ENCODE measurements at regions not wholly inside any gene's neighbourhood (a gene's known extent, or its start where the extent isn't known, plus 50 kb on each side); places are given as distances from the start of the nearest gene placed in this dataset.

GRCh38 chr6:68468244-68468884 lies 166.7 kb upstream of the ADGRB3 start:
- no peak overlapping the region for H3K4me2 ChIP-seq (ENCODE audit: low read length)
- no peaks in the 10 kb centered on the region for H3K4me1 ChIP-seq
- no peak overlapping the region for H3K4me3 ChIP-seq (ENCODE audit: low read depth, low read length)
- H3K79me2 ChIP-seq = no peaks in the 10 kb centered on the region
- H3K9me3 ChIP-seq (ENCODE audit: control insufficient read depth, low read length) = no peaks in the 10 kb centered on the region
- H3K27ac ChIP-seq = no peak overlapping the region
- no peak overlapping the region for H3K9ac ChIP-seq
- H3K36me3 ChIP-seq (ENCODE audit: control insufficient read depth, insufficient read depth, low read length) = no peaks in the 10 kb centered on the region
- no peaks in the 10 kb centered on the region for H3K27me3 ChIP-seq (ENCODE audit: control insufficient read depth, insufficient read depth, low read length)
- no peak for TF ChIP-seq CTCF (IDR thresholded peaks at IDR 0.05)
- no peak overlapping the region for H2AFZ ChIP-seq

GRCh38 chr6:68458447-68458846 lies 176.6 kb upstream of the ADGRB3 start:
- no peaks in the 10 kb centered on the region for H3K4me1 ChIP-seq
- H3K4me3 ChIP-seq (ENCODE audit: low read depth, low read length) = no peak overlapping the region
- no peaks in the 10 kb centered on the region for H3K79me2 ChIP-seq
- no peaks in the 10 kb centered on the region for H3K36me3 ChIP-seq (ENCODE audit: control insufficient read depth, insufficient read depth, low read length)
- H3K9ac ChIP-seq = no peak overlapping the region
- no peaks in the 10 kb centered on the region for H3K9me3 ChIP-seq (ENCODE audit: control insufficient read depth, low read length)
- no peaks in the 10 kb centered on the region for H3K27me3 ChIP-seq (ENCODE audit: control insufficient read depth, insufficient read depth, low read length)
- H3K27ac ChIP-seq = no peak overlapping the region
- H3K4me2 ChIP-seq (ENCODE audit: low read length) = no peak overlapping the region
- no peak overlapping the region for H2AFZ ChIP-seq
- no peak for TF ChIP-seq CTCF (IDR thresholded peaks at IDR 0.05)

GRCh38 chr6:68447112-68447511 lies 188.0 kb upstream of the ADGRB3 start:
- Histone ChIP-seq H3K36me3 (ENCODE audit: control insufficient read depth, insufficient read depth, low read length) (no peaks in the 10 kb centered on the region), H3K79me2 (no peaks in the 10 kb centered on the region), H3K4me1 (no peaks in the 10 kb centered on the region), H3K4me2 (ENCODE audit: low read length) (no peak overlapping the region), H3K9ac (no peak overlapping the region), H2AFZ (no peak overlapping the region), H3K9me3 (ENCODE audit: control insufficient read depth, low read length) (no peaks in the 10 kb centered on the region), H3K27ac (no peak overlapping the region), H3K27me3 (ENCODE audit: control insufficient read depth, insufficient read depth, low read length) (no peaks in the 10 kb centered on the region), H3K4me3 (ENCODE audit: low read depth, low read length) (no peak overlapping the region)
- no peak for TF ChIP-seq CTCF (IDR thresholded peaks at IDR 0.05)

- no peak overlapping the region for H3K4me2 ChIP-seq (ENCODE audit: low read length)
- H3K4me1 ChIP-seq = no peaks in the 10 kb centered on the region
- no peaks in the 10 kb centered on the region for H3K9me3 ChIP-seq (ENCODE audit: control insufficient read depth, low read length)
- H3K79me2 ChIP-seq = no peaks in the 10 kb centered on the region
- H2AFZ ChIP-seq = no peak overlapping the region
- no peaks in the 10 kb centered on the region for H3K36me3 ChIP-seq (ENCODE audit: control insufficient read depth, insufficient read depth, low read length)
- no peak overlapping the region for H3K9ac ChIP-seq
- H3K27ac ChIP-seq = no peak overlapping the region
- H3K27me3 ChIP-seq (ENCODE audit: control insufficient read depth, insufficient read depth, low read length) = no peaks in the 10 kb centered on the region
- H3K4me3 ChIP-seq (ENCODE audit: low read depth, low read length) = no peak overlapping the region
- TF ChIP-seq CTCF (IDR thresholded peaks at IDR 0.05) = no peak
Observed at GRCh38 chr6:68445926-68446325, 189.2 kb upstream of the ADGRB3 start.

GRCh38 chr6:68443704-68444103 lies 191.4 kb upstream of the ADGRB3 start:
- Histone ChIP-seq H3K27me3 (ENCODE audit: control insufficient read depth, insufficient read depth, low read length) (no peaks in the 10 kb centered on the region), H3K4me3 (ENCODE audit: low read depth, low read length) (no peak overlapping the region)
- no peak for TF ChIP-seq CTCF (IDR thresholded peaks at IDR 0.05)

More at GRCh38 chr6:68443704-68444103, 191.4 kb upstream of the ADGRB3 start:
- H3K4me1 ChIP-seq = no peaks in the 10 kb centered on the region
- H3K4me2 ChIP-seq (ENCODE audit: low read length) = no peak overlapping the region
- no peaks in the 10 kb centered on the region for H3K79me2 ChIP-seq
- H3K27ac ChIP-seq = no peak overlapping the region
- no peaks in the 10 kb centered on the region for H3K36me3 ChIP-seq (ENCODE audit: control insufficient read depth, insufficient read depth, low read length)
- H2AFZ ChIP-seq = no peak overlapping the region
- no peak overlapping the region for H3K9ac ChIP-seq
- H3K9me3 ChIP-seq (ENCODE audit: control insufficient read depth, low read length) = no peaks in the 10 kb centered on the region
